A549 (cell line): ENCODE measurements at regions not wholly inside any gene's neighbourhood (a gene's known extent, or its start where the extent isn't known, plus 50 kb on each side); places are given as distances from the start of the nearest gene placed in this dataset.

Experiments
- ATAC-seq, 2 experiments: fragments of 200-7000 bp in 1 of 2; fragments of >200 bp in 1 of 2; cut with Nextera tagmentation in 1 of 2; cut with Tn5 transposase in 1 of 2; 3 replicates each; pipeline versions ENCODE4 v1.8.0 to v1.9.1; 2018 to 2020; ENCODE audit warnings: mild to moderate bottlenecking in 1 of 2, moderate library complexity in 1 of 2
- CTCF ChIA-PET: fragments of 300-600 bp; sonication (Branson Sonifier 250); formaldehyde crosslinking; extraction: SDS; loops from one replicate; lab custom pipeline; 2021; ENCODE audit warnings: antibody characterized with exemption, inconsistent platforms; lab: Yijun Ruan, JAX
- POLR2A ChIA-PET: fragments of 350-600 bp; formaldehyde crosslinking; extraction: SDS; loops from one replicate; lab custom pipeline; 2021; ENCODE audit warnings: antibody characterized with exemption, inconsistent platforms; lab: Yijun Ruan, JAX
- DNase-seq, 2 experiments: peaks; one replicate each; pipeline versions ENCODE4 v3.0.0 to v3.0.0-alpha.2; 2011 to 2016; ENCODE audit warnings: low read depth in 1 of 2, low spot score in 1 of 2
- FAIRE-seq: peaks from 2 replicates; lab custom pipeline; 2011; peaks lifted over from hg19 to GRCh38; lab: Jason Lieb, UNC
- H3K27ac ChIP-seq, 2 experiments: fragments of >200 bp; sonication (Bioruptor Twin); formaldehyde crosslinking; 3 replicates each; pipeline ENCODE4 v1.5.1; 2016 to 2017
- H3K4me1 ChIP-seq: fragments of >200 bp; sonication (Bioruptor Twin); formaldehyde crosslinking; 3 replicates; pipeline ENCODE4 v1.6.1; 2016
- H3K4me2 ChIP-seq: fragments of >200 bp; sonication (Bioruptor Twin); formaldehyde crosslinking; 3 replicates; pipeline ENCODE4 v1.6.1; 2016
- H3K4me3 ChIP-seq: fragments of >200 bp; sonication (Bioruptor Twin); formaldehyde crosslinking; 3 replicates; pipeline ENCODE4 v1.5.1; 2016
- H3K9me3 ChIP-seq: fragments of >200 bp; sonication (Bioruptor Twin); formaldehyde crosslinking; 3 replicates; pipeline ENCODE4 v1.6.1; 2016
- BCL3 ChIP-seq: fragments of >200 bp; sonication (Bioruptor Twin); formaldehyde crosslinking; IDR thresholded peaks from 3 replicates; pipeline ENCODE4 v1.6.1; 2016
- BHLHE40 ChIP-seq: IDR thresholded peaks from 2 replicates; pipeline ENCODE4 v1.6.1; 2012; ENCODE audit warnings: low read depth, low read length, inconsistent platforms
- CBX2 ChIP-seq: fragments of 200-600 bp; sonication (generic); IDR thresholded peaks from 2 replicates; pipeline ENCODE4 v1.6.1; 2016; ENCODE audit warnings: low read depth, mild to moderate bottlenecking, borderline replicate concordance
- CBX8 ChIP-seq: fragments of 200-600 bp; sonication (generic); IDR thresholded peaks from 2 replicates; pipeline ENCODE4 v1.6.1; 2016
- CHD2 ChIP-seq: fragments of 150-350 bp; IDR thresholded peaks from 2 replicates; pipeline ENCODE4 v1.6.1; 2014; ENCODE audit warnings: low read length; ENCODE audit not compliant: partially characterized antibody
- CHD4 ChIP-seq: fragments of 200-600 bp; sonication (generic); IDR thresholded peaks from 2 replicates; pipeline ENCODE4 v1.6.1; 2016; ENCODE audit warnings: antibody characterized with exemption, mild to moderate bottlenecking, borderline replicate concordance
- E2F6 ChIP-seq: IDR thresholded peaks from 2 replicates; pipeline ENCODE4 v1.6.1; 2012; ENCODE audit warnings: low read depth, borderline replicate concordance
- EHMT2 ChIP-seq: fragments of 200-600 bp; sonication (generic); IDR thresholded peaks from 2 replicates; pipeline ENCODE4 v1.6.1; 2016; ENCODE audit warnings: antibody characterized with exemption, low read depth, mild to moderate bottlenecking, moderate library complexity
- FOSB ChIP-seq: fragments of 250-450 bp; sonication (Bioruptor Pico); IDR thresholded peaks from 2 replicates; pipeline ENCODE4 v1.5.0; 2020; ENCODE audit warnings: mild to moderate bottlenecking, moderate library complexity
- GATA3 ChIP-seq: IDR thresholded peaks from 2 replicates; pipeline ENCODE4 v1.6.1; 2012; ENCODE audit warnings: borderline replicate concordance
- HDAC2 ChIP-seq: fragments of 200-600 bp; sonication (generic); IDR thresholded peaks from 2 replicates; pipeline ENCODE4 v1.6.1; 2016
- HMGXB4 ChIP-seq: fragments of 250-450 bp; sonication (Bioruptor Pico); IDR thresholded peaks from 2 replicates; pipeline ENCODE4 v1.5.0; 2021; ENCODE audit warnings: mild to moderate bottlenecking, moderate library complexity, borderline replicate concordance
- HOXB13 ChIP-seq: fragments of 250-450 bp; sonication (Bioruptor Pico); IDR thresholded peaks from 2 replicates; pipeline ENCODE4 v1.5.0; 2020; ENCODE audit warnings: low read depth, mild to moderate bottlenecking, moderate library complexity
- JUN ChIP-seq, 2 experiments: fragments of >200 bp; sonication (Bioruptor Twin); formaldehyde crosslinking; IDR thresholded peaks; 2 replicates in 1 of 2; 3 replicates in 1 of 2; pipeline ENCODE4 v1.6.1; 2016 to 2017
- JUNB ChIP-seq: fragments of >200 bp; sonication (Bioruptor Twin); formaldehyde crosslinking; IDR thresholded peaks from 2 replicates; pipeline ENCODE4 v1.6.1; 2016
- KDM1A ChIP-seq: fragments of 200-600 bp; sonication (generic); IDR thresholded peaks from 2 replicates; pipeline ENCODE4 v1.6.1; 2016; ENCODE audit warnings: low read depth, mild to moderate bottlenecking
- MAFK ChIP-seq: fragments of 450-650 bp; IDR thresholded peaks from 2 replicates; pipeline ENCODE4 v1.6.1; 2014; ENCODE audit not compliant: partially characterized antibody
- MAX ChIP-seq: IDR thresholded peaks from 2 replicates; pipeline ENCODE4 v1.6.1; 2012
- NFE2L2 ChIP-seq: fragments of 150-350 bp; conservative IDR thresholded peaks from 2 replicates; pipeline ENCODE4 v1.6.1; 2014; ENCODE audit warnings: low read length
- NR3C1 ChIP-seq: fragments of >200 bp; sonication (Bioruptor Twin); formaldehyde crosslinking; IDR thresholded peaks from 3 replicates; pipeline ENCODE4 v1.6.1; 2017
- POLR2A ChIP-seq: IDR thresholded peaks from 2 replicates; pipeline ENCODE4 v1.6.1; 2012; ENCODE audit warnings: mild to moderate bottlenecking, low read length
- POLR2AphosphoS2 ChIP-seq: conservative IDR thresholded peaks from 2 replicates; pipeline ENCODE4 v1.6.1; 2012; ENCODE audit warnings: low read length, improper control_type of control experiment, inconsistent platforms
- RARB ChIP-seq: fragments of 250-450 bp; sonication (Bioruptor Pico); IDR thresholded peaks from 2 replicates; pipeline ENCODE4 v1.8.0; 2021; ENCODE audit warnings: mild to moderate bottlenecking, moderate library complexity
- REST ChIP-seq: fragments of 200-600 bp; sonication (generic); IDR thresholded peaks from 2 replicates; pipeline ENCODE4 v1.6.1; 2016; ENCODE audit warnings: antibody characterized with exemption, mild to moderate bottlenecking, moderate library complexity
- RFX5 ChIP-seq: fragments of 450-650 bp; IDR thresholded peaks from 2 replicates; pipeline ENCODE4 v1.7.1; 2014; ENCODE audit warnings: antibody characterized with exemption, mild to moderate bottlenecking, moderate library complexity
- RNF2 ChIP-seq: fragments of 200-600 bp; sonication (generic); IDR thresholded peaks from 2 replicates; pipeline ENCODE4 v1.6.1; 2016; ENCODE audit warnings: low read depth, mild to moderate bottlenecking, antibody characterized with exemption, moderate library complexity, borderline replicate concordance
- SREBF2 ChIP-seq: fragments of 450-650 bp; IDR thresholded peaks from 2 replicates; pipeline ENCODE4 v1.6.1; 2014; ENCODE audit warnings: mild to moderate bottlenecking, moderate library complexity
- ZSCAN20 ChIP-seq: fragments of 250-450 bp; sonication (Bioruptor Pico); IDR thresholded peaks from 2 replicates; pipeline ENCODE4 v1.8.0; 2022; ENCODE audit warnings: mild to moderate bottlenecking, moderate library complexity
- WGBS: methylation state at CpG from one replicate; pipeline ENCODE4 v1.1.6; 2017; ENCODE audit errors: missing lambda C conversion rate; 5-methylcytosine and 5-hydroxymethylcytosine counted together

- Histone ChIP-seq H3K4me3 (no peak overlapping the region), H3K27ac (no peak overlapping the region), H3K9me3 (no peaks in the 10 kb centered on the region)
- no peak for ATAC-seq
- POLR2A ChIA-PET, result no interaction called here
- TF ChIP-seq JUNB (no peak), ZSCAN20 (CRISPR knock-in tag) (no peak), NR3C1 (no peak), NFE2L2 (no peak), CBX8 (no peak), JUN (IDR thresholded peaks at IDR 0.05) (no peak), RNF2 (no peak), HMGXB4 (no peak), MAFK (no peak), RARB (CRISPR knock-in tag) (no peak), KDM1A (no peak), CHD4 (no peak)
- TF ChIP-seq, all 56 proteins: peak for 0
- CTCF ChIA-PET, result no interaction called here
- Histone ChIP-seq H3K4me1 (no peaks in the 10 kb centered on the region), H3K4me2 (no peak overlapping the region)
- DNase-seq (no peak), FAIRE-seq (no peak)
- 39% methylated on average over 12 of the region's 12 CpGs for WGBS
These were observed 211.3 kb downstream of the NXPE2 start for GRCh38 chr11:114889594-114890011.

GRCh38 chr11:114890038-114890437, 211.7 kb downstream of the NXPE2 start:
- H3K4me3 ChIP-seq, result no peak overlapping the region
- DNase-seq (no peak), ATAC-seq (no peak), FAIRE-seq (no peak)
- no peak overlapping the region for H3K4me2 ChIP-seq
- 20% methylated on average over 7 of the region's 8 CpGs for WGBS
- POLR2A ChIA-PET, result no interaction called here
- no peaks in the 10 kb centered on the region for H3K9me3 ChIP-seq
- CTCF ChIA-PET, result no interaction called here
- no peak for TF ChIP-seq EHMT2
- no peak for TF ChIP-seq BHLHE40
- TF ChIP-seq HOXB13 (CRISPR knock-in tag), result no peak
- no peak for TF ChIP-seq MAX
- TF ChIP-seq RFX5, result no peak
- TF ChIP-seq E2F6, result no peak
- H3K27ac ChIP-seq, result no peak overlapping the region
- no peaks in the 10 kb centered on the region for H3K4me1 ChIP-seq

- ChIA-PET CTCF (interaction anchor here (1.6 kb wide), 1 partner anchor 11 kb away, joined by 4 read pairs; no protein-coding TSS in a partner anchor), POLR2A (no interaction called here)
- ATAC-seq (no peak), FAIRE-seq (no peak), DNase-seq (no peak)
- WGBS, result 0% methylated on average over 1 of the region's 1 CpG
- Histone ChIP-seq H3K4me1 (no peaks in the 10 kb centered on the region), H3K9me3 (no peaks in the 10 kb centered on the region), H3K4me2 (no peak overlapping the region), H3K4me3 (no peak overlapping the region), H3K27ac (no peak overlapping the region)
- TF ChIP-seq BCL3 (no peak), BHLHE40 (no peak), HDAC2 (no peak), POLR2AphosphoS2 (no peak), SREBF2 (no peak), POLR2A (no peak), ZSCAN20 (CRISPR knock-in tag) (no peak), JUNB (no peak), CBX8 (no peak), CHD2 (no peak), REST (no peak), FOSB (CRISPR knock-in tag) (no peak), CBX2 (no peak), GATA3 (no peak)
These were observed 213.6 kb downstream of the NXPE2 start for GRCh38 chr11:114891911-114892310.
